Body of pancreas (tissue), 4 donors: ENCODE measurements at regions not wholly inside any gene's neighbourhood (a gene's known extent, or its start where the extent isn't known, plus 50 kb on each side); places are given as distances from the start of the nearest gene placed in this dataset.
"Not testable (repeated sequence)": the region's sequence is repeated elsewhere in the genome, so short reads cannot be mapped to it uniquely, and the experiment has no call there.

Experiments
- POLR2A ChIP-seq, 3 donors: fragments of 450-650 bp; IDR thresholded peaks; one replicate each; pipeline ENCODE4 v1.6.1; 2016; ENCODE audit warnings: antibody characterized with exemption in 3 of 3, mild to moderate bottlenecking in 2 of 3
- TF ChIP-seq, protein P1 (sequence below), 7 experiments: fragments of 450-650 bp in 4 of 7; fragments of 200-600 bp in 3 of 7; sonication (generic) in 3 of 7; IDR thresholded peaks; one replicate each; pipeline ENCODE4 v1.5.1; 2016 to 2019; ENCODE audit warnings: antibody characterized with exemption in 7 of 7

DNA sequence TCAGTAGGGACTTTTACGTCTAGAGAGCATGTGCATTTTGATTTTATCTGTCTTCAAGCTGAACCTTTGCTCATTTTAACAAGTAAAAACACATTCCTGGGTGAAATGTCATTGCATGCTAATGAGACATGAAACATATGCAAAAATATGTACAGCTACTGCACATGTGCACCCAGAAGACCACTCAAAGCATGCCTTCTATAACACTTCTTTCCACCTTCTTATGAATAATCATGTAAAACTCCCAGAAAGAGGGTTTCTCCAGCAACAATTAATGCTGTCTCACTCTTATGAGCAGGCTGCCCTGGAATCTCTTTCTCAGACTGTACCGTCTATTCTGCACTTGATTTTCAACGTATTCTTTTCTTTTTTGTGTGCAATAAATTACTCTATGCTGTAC lies 4148.1 kb upstream of the TPTE start:
- TF ChIP-seq, protein P1, sequence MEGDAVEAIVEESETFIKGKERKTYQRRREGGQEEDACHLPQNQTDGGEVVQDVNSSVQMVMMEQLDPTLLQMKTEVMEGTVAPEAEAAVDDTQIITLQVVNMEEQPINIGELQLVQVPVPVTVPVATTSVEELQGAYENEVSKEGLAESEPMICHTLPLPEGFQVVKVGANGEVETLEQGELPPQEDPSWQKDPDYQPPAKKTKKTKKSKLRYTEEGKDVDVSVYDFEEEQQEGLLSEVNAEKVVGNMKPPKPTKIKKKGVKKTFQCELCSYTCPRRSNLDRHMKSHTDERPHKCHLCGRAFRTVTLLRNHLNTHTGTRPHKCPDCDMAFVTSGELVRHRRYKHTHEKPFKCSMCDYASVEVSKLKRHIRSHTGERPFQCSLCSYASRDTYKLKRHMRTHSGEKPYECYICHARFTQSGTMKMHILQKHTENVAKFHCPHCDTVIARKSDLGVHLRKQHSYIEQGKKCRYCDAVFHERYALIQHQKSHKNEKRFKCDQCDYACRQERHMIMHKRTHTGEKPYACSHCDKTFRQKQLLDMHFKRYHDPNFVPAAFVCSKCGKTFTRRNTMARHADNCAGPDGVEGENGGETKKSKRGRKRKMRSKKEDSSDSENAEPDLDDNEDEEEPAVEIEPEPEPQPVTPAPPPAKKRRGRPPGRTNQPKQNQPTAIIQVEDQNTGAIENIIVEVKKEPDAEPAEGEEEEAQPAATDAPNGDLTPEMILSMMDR (IDR thresholded peaks at IDR 0.05), result not testable (repeated sequence)
- TF ChIP-seq POLR2A (IDR thresholded peaks at IDR 0.05), result not testable (repeated sequence)
